ENCODE measurements at regions not wholly inside any gene's neighbourhood (a gene's known extent, or its start where the extent isn't known, plus 50 kb on each side); places are given as distances from the start of the nearest gene placed in this dataset.

GRCh38 chrX:96438803-96439202 is 245.8 kb upstream of the DIAPH2 start:
- H3K36me3 ChIP-seq (ENCODE audit: insufficient read depth, low read length): no peaks in the 10 kb centered on the region
- no peak for DNase-seq (ENCODE audit: insufficient read length, low spot score, missing footprints)

GRCh38 chrX:96440941-96441340 is 243.7 kb upstream of the DIAPH2 start:
- H3K4me1 ChIP-seq (ENCODE audit: insufficient read depth, low read length): peaks cover 8% of the 10 kb centered on the region
- no peak overlapping the region for H3K27ac ChIP-seq (ENCODE audit: low read depth, low read length)
- TF ChIP-seq CTCF (IDR thresholded peaks at IDR 0.05; ENCODE audit: extremely low read depth, low read depth, low read length): no peak
- no peaks in the 10 kb centered on the region for H3K79me2 ChIP-seq (ENCODE audit: insufficient read depth, low read length)
- H4K20me1 ChIP-seq (ENCODE audit: insufficient read depth, low read length): no peaks in the 10 kb centered on the region
- no peaks in the 10 kb centered on the region for H3K9me3 ChIP-seq (ENCODE audit: low read depth, low read length)
- H3K27me3 ChIP-seq (ENCODE audit: insufficient read depth, low read length): peaks cover 3% of the 10 kb centered on the region
- no peak overlapping the region for H3K4me3 ChIP-seq (ENCODE audit: insufficient read depth, low read length)
- H3K4me2 ChIP-seq (ENCODE audit: insufficient read depth, low read length): no peak overlapping the region
- DNase-seq (ENCODE audit: insufficient read length, low spot score, missing footprints): no peak
- no peak overlapping the region for H2AFZ ChIP-seq (ENCODE audit: low read length)
- no peaks in the 10 kb centered on the region for H3K36me3 ChIP-seq (ENCODE audit: insufficient read depth, low read length)

More at GRCh38 chrX:96438803-96439202, 245.8 kb upstream of the DIAPH2 start:
- H3K27me3 ChIP-seq (ENCODE audit: insufficient read depth, low read length): peaks cover 3% of the 10 kb centered on the region
- no peak overlapping the region for H3K4me3 ChIP-seq (ENCODE audit: insufficient read depth, low read length)
- no peaks in the 10 kb centered on the region for H4K20me1 ChIP-seq (ENCODE audit: insufficient read depth, low read length)
- no peaks in the 10 kb centered on the region for H3K9me3 ChIP-seq (ENCODE audit: low read depth, low read length)
- TF ChIP-seq CTCF (IDR thresholded peaks at IDR 0.05; ENCODE audit: extremely low read depth, low read depth, low read length): no peak
- no peaks in the 10 kb centered on the region for H3K79me2 ChIP-seq (ENCODE audit: insufficient read depth, low read length)
- H3K4me1 ChIP-seq (ENCODE audit: insufficient read depth, low read length): peaks cover 12% of the 10 kb centered on the region
- H3K4me2 ChIP-seq (ENCODE audit: insufficient read depth, low read length): no peak overlapping the region
- no peak overlapping the region for H2AFZ ChIP-seq (ENCODE audit: low read length)
- no peak overlapping the region for H3K27ac ChIP-seq (ENCODE audit: low read depth, low read length)

GRCh38 chrX:96445531-96446065 is 239.0 kb upstream of the DIAPH2 start:
- H2AFZ ChIP-seq (ENCODE audit: low read length): no peak overlapping the region
- TF ChIP-seq CTCF (IDR thresholded peaks at IDR 0.05; ENCODE audit: extremely low read depth, low read depth, low read length): no peak
- H3K4me1 ChIP-seq (ENCODE audit: insufficient read depth, low read length): no peaks in the 10 kb centered on the region
- no peaks in the 10 kb centered on the region for H3K79me2 ChIP-seq (ENCODE audit: insufficient read depth, low read length)
- H3K36me3 ChIP-seq (ENCODE audit: insufficient read depth, low read length): no peaks in the 10 kb centered on the region
- H4K20me1 ChIP-seq (ENCODE audit: insufficient read depth, low read length): no peaks in the 10 kb centered on the region
- H3K27me3 ChIP-seq (ENCODE audit: insufficient read depth, low read length): peaks cover 3% of the 10 kb centered on the region
- no peak overlapping the region for H3K27ac ChIP-seq (ENCODE audit: low read depth, low read length)
- no peaks in the 10 kb centered on the region for H3K9me3 ChIP-seq (ENCODE audit: low read depth, low read length)
- no peak overlapping the region for H3K4me3 ChIP-seq (ENCODE audit: insufficient read depth, low read length)
- DNase-seq (ENCODE audit: insufficient read length, low spot score, missing footprints): no peak
- no peak overlapping the region for H3K4me2 ChIP-seq (ENCODE audit: insufficient read depth, low read length)

GRCh38 chrX:96446524-96446923 is 238.1 kb upstream of the DIAPH2 start:
- Histone ChIP-seq H3K4me1 (ENCODE audit: insufficient read depth, low read length) (no peaks in the 10 kb centered on the region), H2AFZ (ENCODE audit: low read length) (no peak overlapping the region), H3K36me3 (ENCODE audit: insufficient read depth, low read length) (no peaks in the 10 kb centered on the region), H3K9me3 (ENCODE audit: low read depth, low read length) (no peaks in the 10 kb centered on the region), H4K20me1 (ENCODE audit: insufficient read depth, low read length) (no peaks in the 10 kb centered on the region), H3K4me2 (ENCODE audit: insufficient read depth, low read length) (no peak overlapping the region), H3K79me2 (ENCODE audit: insufficient read depth, low read length) (no peaks in the 10 kb centered on the region), H3K27me3 (ENCODE audit: insufficient read depth, low read length) (peaks cover 3% of the 10 kb centered on the region), H3K4me3 (ENCODE audit: insufficient read depth, low read length) (no peak overlapping the region), H3K27ac (ENCODE audit: low read depth, low read length) (no peak overlapping the region)
- TF ChIP-seq CTCF (IDR thresholded peaks at IDR 0.05; ENCODE audit: extremely low read depth, low read depth, low read length): no peak
- no peak for DNase-seq (ENCODE audit: insufficient read length, low spot score, missing footprints)
